NT2/D1 (cell line): ENCODE measurements at regions not wholly inside any gene's neighbourhood (a gene's known extent, or its start where the extent isn't known, plus 50 kb on each side); places are given as distances from the start of the nearest gene placed in this dataset.

Source experiments
- SUZ12 ChIP-seq: IDR thresholded peaks from 2 replicates; pipeline ENCODE4 v1.6.1; 2011; ENCODE audit not compliant: insufficient read length, insufficient read depth; ENCODE audit errors: extremely low read depth
- YY1 ChIP-seq: IDR thresholded peaks from 2 replicates; pipeline ENCODE4 v1.6.1; 2011; ENCODE audit not compliant: insufficient read length, insufficient read depth
- ZNF274 ChIP-seq: IDR thresholded peaks from 2 replicates; pipeline ENCODE4 v1.6.1; 2011; ENCODE audit warnings: mild to moderate bottlenecking, low read depth, low read length

DNA sequence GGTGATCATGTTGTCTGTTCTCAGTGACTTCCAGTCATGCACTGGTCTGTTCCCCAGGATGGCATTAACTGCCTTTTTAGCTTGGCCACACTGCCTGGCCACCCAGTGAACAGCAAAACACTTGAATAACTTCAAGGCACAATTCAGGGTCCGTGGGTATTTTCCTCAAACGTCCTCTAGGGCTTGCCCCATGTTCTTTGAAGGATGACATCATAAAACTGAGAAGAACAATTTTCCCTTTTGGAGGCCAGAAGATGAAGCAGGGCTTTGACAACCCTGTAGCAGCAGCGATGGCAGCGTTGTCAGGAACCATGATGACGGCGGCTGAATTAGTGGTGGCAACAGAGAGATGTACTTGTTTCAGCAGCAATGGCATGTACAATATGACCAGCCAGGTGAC is 465.9 kb upstream of the ONECUT1 start:
- TF ChIP-seq SUZ12 (no peak), ZNF274 (no peak), YY1 (no peak)
